Vagina (tissue), 2 donors: ENCODE measurements at regions not wholly inside any gene's neighbourhood (a gene's known extent, or its start where the extent isn't known, plus 50 kb on each side); places are given as distances from the start of the nearest gene placed in this dataset.

Source experiments
- DNase-seq, 2 donors: peaks; one replicate each; pipeline ENCODE4 v3.0.0-alpha.2; 2017; ENCODE audit errors: extremely low spot score in 2 of 2
- H3K27ac ChIP-seq: fragments of 200-600 bp; sonication (generic); one replicate; pipeline ENCODE4 v1.5.1; 2019
- H3K27me3 ChIP-seq: fragments of 200-600 bp; sonication (generic); one replicate; pipeline ENCODE4 v1.5.1; 2019
- H3K36me3 ChIP-seq, 2 donors: fragments of 200-600 bp; sonication (generic); one replicate each; pipeline ENCODE4 v1.5.1; 2017 to 2019
- H3K4me1 ChIP-seq: fragments of 200-600 bp; sonication (generic); one replicate; pipeline ENCODE4 v1.5.1; 2019
- H3K4me3 ChIP-seq, 2 donors: fragments of 200-600 bp; sonication (generic); 1 replicate in 1 of 2; 2 replicates in 1 of 2; pipeline ENCODE4 v1.5.1; 2016 to 2019
- H3K9me3 ChIP-seq: fragments of 200-600 bp; sonication (generic); one replicate; pipeline ENCODE4 v1.5.1; 2019
- CTCF ChIP-seq, 3 experiments: fragments of 450-650 bp in 2 of 3; fragments of 200-600 bp in 1 of 3; sonication (generic) in 1 of 3; IDR thresholded peaks; one replicate each; pipeline ENCODE4 v1.5.1; 2017 to 2019; ENCODE audit warnings: antibody characterized with exemption in 3 of 3, mild to moderate bottlenecking in 2 of 3, moderate library complexity in 2 of 3
- POLR2A ChIP-seq, 2 donors: fragments of 450-650 bp; IDR thresholded peaks; one replicate each; pipeline ENCODE4 v1.6.1; 2017; ENCODE audit warnings: antibody characterized with exemption in 2 of 2, mild to moderate bottlenecking in 2 of 2, moderate library complexity in 2 of 2
- POLR2AphosphoS5 ChIP-seq, 2 donors: sonication (generic); formaldehyde crosslinking; IDR thresholded peaks; one replicate each; pipeline ENCODE4 v1.9.0; 2017; ENCODE audit warnings: antibody characterized with exemption in 2 of 2, mild to moderate bottlenecking in 2 of 2, low read depth in 1 of 2; ENCODE audit not compliant: insufficient read depth in 1 of 2
- intact Hi-C: fragments of 100-400 bp; cut with DNase I; formaldehyde crosslinking; loops from one replicate; pipeline ENCODE4 v1.15.1; 2023

DNA sequence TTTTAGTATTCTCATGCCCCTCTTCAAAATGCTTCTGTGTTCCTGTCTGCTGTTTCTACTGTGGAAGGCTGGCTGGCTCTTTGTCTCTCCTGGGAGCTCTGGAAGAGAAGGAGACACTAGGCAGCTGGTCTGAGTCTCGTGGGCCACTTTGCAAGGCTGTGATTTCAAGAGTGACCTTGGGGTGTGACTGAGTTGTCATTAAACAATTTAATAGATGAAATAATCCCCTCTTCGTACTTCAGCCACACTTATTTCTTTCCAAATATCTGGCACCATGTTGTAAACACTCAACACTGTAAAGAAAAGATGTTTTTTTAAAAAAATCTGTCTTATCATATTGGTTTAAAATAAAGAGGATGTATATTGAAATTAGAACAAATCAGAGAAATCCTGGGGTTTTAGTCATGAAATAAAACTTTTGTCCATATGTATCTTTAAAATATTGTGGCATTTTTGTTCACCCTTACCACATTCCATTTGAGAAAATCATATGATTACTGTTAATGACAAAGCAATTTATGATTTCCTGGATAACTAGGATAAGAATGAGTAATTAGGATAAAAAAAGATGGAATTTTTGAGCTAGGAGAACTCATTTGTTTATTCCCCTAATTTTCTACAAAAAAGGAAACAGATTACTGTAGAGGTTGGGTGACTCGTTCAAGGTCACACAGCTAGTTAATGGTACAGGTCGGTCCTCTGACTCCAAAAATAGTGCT lies 200.8 kb downstream of the MAT2B start:
- TF ChIP-seq POLR2A (IDR thresholded peaks at IDR 0.05) (no peak), POLR2AphosphoS5 (IDR thresholded peaks at IDR 0.05; ENCODE audit: insufficient read depth in 1 of 2, low read depth in 1 of 2) (no peak), CTCF (IDR thresholded peaks at IDR 0.05) (no peak)
- no peak for DNase-seq
- no peaks in the 10 kb centered on the region for H3K36me3 ChIP-seq
- no peaks in the 10 kb centered on the region for H3K9me3 ChIP-seq
- no peak overlapping the region for H3K4me3 ChIP-seq
- H3K27ac ChIP-seq: no peak overlapping the region
- no peaks in the 10 kb centered on the region for H3K4me1 ChIP-seq
- H3K27me3 ChIP-seq: no peaks in the 10 kb centered on the region
- intact Hi-C loops: no loop called here

DNA sequence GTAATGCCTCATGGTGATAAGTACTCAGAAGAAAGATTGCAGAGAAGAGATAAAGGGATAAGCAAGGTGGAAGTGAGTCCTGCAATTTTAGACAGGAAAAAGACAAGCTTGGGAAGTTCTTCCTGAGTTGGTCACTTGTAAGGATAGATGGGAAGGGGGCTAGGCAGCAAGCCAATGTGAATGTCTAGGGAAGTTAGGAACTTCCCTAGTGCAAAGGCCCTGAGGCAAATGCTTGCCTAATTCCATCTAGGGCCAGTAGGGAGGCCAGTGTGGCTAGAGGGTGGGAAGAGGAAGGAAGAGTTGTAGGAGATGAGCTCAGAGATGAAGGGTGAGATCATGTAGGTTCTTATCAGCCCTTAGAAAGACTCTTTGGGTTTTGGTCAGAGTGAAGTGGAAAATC lies 206.6 kb downstream of the MAT2B start:
- H3K36me3 ChIP-seq: no peaks in the 10 kb centered on the region
- intact Hi-C loops: no loop called here
- no peaks in the 10 kb centered on the region for H3K27me3 ChIP-seq
- TF ChIP-seq POLR2AphosphoS5 (IDR thresholded peaks at IDR 0.05; ENCODE audit: insufficient read depth in 1 of 2, low read depth in 1 of 2) (no peak), CTCF (IDR thresholded peaks at IDR 0.05) (no peak), POLR2A (IDR thresholded peaks at IDR 0.05) (no peak)
- no peak overlapping the region for H3K27ac ChIP-seq
- no peaks in the 10 kb centered on the region for H3K4me1 ChIP-seq
- H3K9me3 ChIP-seq: no peaks in the 10 kb centered on the region
- H3K4me3 ChIP-seq: no peak overlapping the region
- DNase-seq: no peak

DNA sequence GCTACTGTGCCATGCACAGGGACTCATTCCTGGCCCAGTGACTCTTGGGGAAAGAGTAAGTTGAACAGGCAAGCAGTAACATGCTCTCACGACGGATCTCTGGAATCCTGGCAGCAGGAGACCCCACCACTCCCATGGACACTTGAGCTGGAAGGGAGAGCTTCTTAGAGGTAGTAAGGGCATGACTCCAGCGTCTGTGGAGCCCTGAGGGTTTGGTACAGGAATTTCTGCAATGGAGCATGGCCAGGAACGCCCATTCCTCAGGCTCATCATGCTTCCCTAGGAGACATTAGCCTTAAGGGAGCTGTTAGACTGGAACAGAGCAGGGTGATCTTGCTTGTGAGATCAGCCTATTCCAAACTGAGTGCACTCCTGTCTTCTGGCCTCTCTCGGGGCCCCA lies 212.9 kb downstream of the MAT2B start:
- H3K36me3 ChIP-seq: no peaks in the 10 kb centered on the region
- no peak for DNase-seq
- H3K27ac ChIP-seq: no peak overlapping the region
- no peaks in the 10 kb centered on the region for H3K4me1 ChIP-seq
- intact Hi-C loops: no loop called here
- no peaks in the 10 kb centered on the region for H3K9me3 ChIP-seq
- TF ChIP-seq CTCF (IDR thresholded peaks at IDR 0.05): no peak
- TF ChIP-seq POLR2A (IDR thresholded peaks at IDR 0.05): no peak
- TF ChIP-seq POLR2AphosphoS5 (IDR thresholded peaks at IDR 0.05; ENCODE audit: insufficient read depth in 1 of 2, low read depth in 1 of 2): no peak
- no peak overlapping the region for H3K4me3 ChIP-seq
- no peaks in the 10 kb centered on the region for H3K27me3 ChIP-seq

DNA sequence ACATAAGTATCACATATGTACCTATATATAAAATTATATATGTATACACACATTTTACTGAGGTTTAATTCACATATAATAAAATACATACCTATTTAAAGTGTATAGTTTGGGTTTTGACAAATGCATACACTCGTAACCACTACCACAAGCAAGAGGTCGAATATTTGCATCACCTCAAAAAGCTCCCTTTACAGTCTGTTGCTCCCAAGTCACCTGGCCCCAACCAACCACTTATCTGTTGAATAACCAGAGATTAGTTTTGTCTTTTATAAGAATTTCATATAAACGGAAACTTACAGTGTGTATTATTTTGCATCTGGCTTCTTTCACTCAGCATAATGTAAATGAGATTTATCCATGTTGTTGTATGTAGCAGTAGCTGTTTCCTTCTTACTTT lies 218.9 kb downstream of the MAT2B start:
- Histone ChIP-seq H3K9me3 (no peaks in the 10 kb centered on the region), H3K27ac (no peak overlapping the region), H3K36me3 (no peaks in the 10 kb centered on the region), H3K4me3 (no peak overlapping the region), H3K4me1 (no peaks in the 10 kb centered on the region), H3K27me3 (no peaks in the 10 kb centered on the region)
- TF ChIP-seq CTCF (IDR thresholded peaks at IDR 0.05) (no peak), POLR2AphosphoS5 (IDR thresholded peaks at IDR 0.05; ENCODE audit: insufficient read depth in 1 of 2, low read depth in 1 of 2) (no peak), POLR2A (IDR thresholded peaks at IDR 0.05) (no peak)
- intact Hi-C loops: no loop called here
- DNase-seq: no peak

GRCh38 chr5:163727028-163727427 lies 221.6 kb downstream of the MAT2B start:
- Histone ChIP-seq H3K27ac (no peak overlapping the region), H3K9me3 (no peaks in the 10 kb centered on the region), H3K4me1 (no peaks in the 10 kb centered on the region), H3K36me3 (no peaks in the 10 kb centered on the region), H3K27me3 (no peaks in the 10 kb centered on the region), H3K4me3 (no peak overlapping the region)
- no peak for TF ChIP-seq CTCF (IDR thresholded peaks at IDR 0.05)
- no peak for TF ChIP-seq POLR2AphosphoS5 (IDR thresholded peaks at IDR 0.05; ENCODE audit: insufficient read depth in 1 of 2, low read depth in 1 of 2)
- no peak for TF ChIP-seq POLR2A (IDR thresholded peaks at IDR 0.05)
- no peak for DNase-seq
- intact Hi-C loops: no loop called here
